K562 (cell line): ENCODE measurements at regions not wholly inside any gene's neighbourhood (a gene's known extent, or its start where the extent isn't known, plus 50 kb on each side); places are given as distances from the start of the nearest gene placed in this dataset.

Source experiments
- CBX2 ChIP-seq: fragments of 200-600 bp; sonication (generic); IDR thresholded peaks from one replicate; pipeline ENCODE4 v1.6.1; 2012; ENCODE audit warnings: mild to moderate bottlenecking, low read length, inconsistent platforms; ENCODE audit not compliant: insufficient read depth, poor library complexity, severe bottlenecking
- ESRRA ChIP-seq: fragments of 450-650 bp; IDR thresholded peaks from 2 replicates; pipeline ENCODE4 v1.6.1; 2014; ENCODE audit warnings: low read depth, mild to moderate bottlenecking, moderate library complexity, borderline replicate concordance
- MTA3 ChIP-seq: fragments of 450-650 bp; formaldehyde crosslinking; IDR thresholded peaks from 2 replicates; pipeline ENCODE4 v1.6.1; 2017; ENCODE audit warnings: mild to moderate bottlenecking, borderline replicate concordance
- NR2C2 ChIP-seq, 2 experiments: fragments of 200-800 bp in 1 of 2; sonication (Bioruptor generic) in 1 of 2; sonication (generic) in 1 of 2; formaldehyde crosslinking in 1 of 2; IDR thresholded peaks; 2 replicates each; pipeline versions ENCODE4 v1.6.1 to v1.8.0; 2016 to 2022; ENCODE audit warnings: mild to moderate bottlenecking in 1 of 2, missing compliant biosample characterization in 1 of 2, missing genetic modification characterization in 1 of 2, missing genetic modification reagents in 1 of 2
- PHF21A ChIP-seq: fragments of 450-650 bp; IDR thresholded peaks from 2 replicates; pipeline ENCODE4 v1.6.1; 2017; ENCODE audit warnings: low read depth, borderline replicate concordance
- PTTG1 ChIP-seq: fragments of 450-650 bp; IDR thresholded peaks from 2 replicates; pipeline ENCODE4 v1.6.1; 2016; ENCODE audit warnings: low read depth, mild to moderate bottlenecking, missing genetic modification characterization, missing compliant biosample characterization
- SIN3A ChIP-seq, 2 experiments: fragments of 150-350 bp in 1 of 2; IDR thresholded peaks; 2 replicates each; pipeline ENCODE4 v1.6.1; 2011 to 2016; ENCODE audit warnings: borderline replicate concordance in 2 of 2, low read depth in 2 of 2, low read length in 2 of 2, mild to moderate bottlenecking in 2 of 2, moderate library complexity in 2 of 2; ENCODE audit not compliant: control insufficient read depth in 1 of 2
- ZNF124 ChIP-seq: sonication (generic); formaldehyde crosslinking; IDR thresholded peaks from 2 replicates; pipeline ENCODE4 v1.8.1; 2022; ENCODE audit warnings: missing genetic modification reagents
- ZNF592 ChIP-seq: fragments of 450-650 bp; IDR thresholded peaks from 2 replicates; pipeline ENCODE4 v1.6.1; 2017; ENCODE audit warnings: antibody characterized with exemption, mild to moderate bottlenecking

- no peak for TF ChIP-seq ZNF592
- no peak for TF ChIP-seq SIN3A (IDR thresholded peaks at IDR 0.05; ENCODE audit: borderline replicate concordance in 2 of 2, control insufficient read depth in 1 of 2, low read depth in 2 of 2, low read length in 2 of 2)
- no peak for TF ChIP-seq PHF21A
- no peak for TF ChIP-seq MTA3
- TF ChIP-seq ESRRA, result no peak
- TF ChIP-seq ZNF124 (CRISPR knock-in tag), result no peak
- TF ChIP-seq CBX2, result no peak
- TF ChIP-seq NR2C2 (CRISPR knock-in tag; IDR thresholded peaks at IDR 0.05), result no peak
- no peak for TF ChIP-seq NR2C2 (tag; IDR thresholded peaks at IDR 0.05)
- TF ChIP-seq PTTG1 (tag), result no peak
Measured at GRCh38 chr5:136694258-136694657, 328.9 kb upstream of the TRPC7 start (continued).
